ENCODE measurements at regions not wholly inside any gene's neighbourhood (a gene's known extent, or its start where the extent isn't known, plus 50 kb on each side); places are given as distances from the start of the nearest gene placed in this dataset.

GRCh38 chr2:217262911-217263310 is 403.0 kb upstream of the TNP1 start:
- TF ChIP-seq CTCF (IDR thresholded peaks at IDR 0.05), result no peak
- Mint-ChIP-seq H3K36me3 (ENCODE audit: low read depth) (peaks cover 19% of the 10 kb centered on the region), H3K27ac (no peak overlapping the region), H3K4me3 (no peak overlapping the region), H3K27me3 (ENCODE audit: insufficient read depth) (no peaks in the 10 kb centered on the region), H3K4me1 (ENCODE audit: low read depth) (peaks cover 12% of the 10 kb centered on the region; the same call in 1 of the 2 replicates), H3K9me3 (peaks cover 19% of the 10 kb centered on the region)
- DNase-seq, result no peak

- DNase-seq, result no peak
- H3K27me3 Mint-ChIP-seq (ENCODE audit: insufficient read depth), result no peaks in the 10 kb centered on the region
- no peak for TF ChIP-seq CTCF (IDR thresholded peaks at IDR 0.05)
- H3K36me3 Mint-ChIP-seq (ENCODE audit: low read depth), result peaks cover 8% of the 10 kb centered on the region
- H3K4me3 Mint-ChIP-seq, result no peak overlapping the region
- no peak overlapping the region for H3K27ac Mint-ChIP-seq
- peaks cover 8% of the 10 kb centered on the region for H3K9me3 Mint-ChIP-seq
- peaks cover 13% of the 10 kb centered on the region for H3K4me1 Mint-ChIP-seq (ENCODE audit: low read depth)
Observed at GRCh38 chr2:217261452-217261851, 401.6 kb upstream of the TNP1 start.

DNA sequence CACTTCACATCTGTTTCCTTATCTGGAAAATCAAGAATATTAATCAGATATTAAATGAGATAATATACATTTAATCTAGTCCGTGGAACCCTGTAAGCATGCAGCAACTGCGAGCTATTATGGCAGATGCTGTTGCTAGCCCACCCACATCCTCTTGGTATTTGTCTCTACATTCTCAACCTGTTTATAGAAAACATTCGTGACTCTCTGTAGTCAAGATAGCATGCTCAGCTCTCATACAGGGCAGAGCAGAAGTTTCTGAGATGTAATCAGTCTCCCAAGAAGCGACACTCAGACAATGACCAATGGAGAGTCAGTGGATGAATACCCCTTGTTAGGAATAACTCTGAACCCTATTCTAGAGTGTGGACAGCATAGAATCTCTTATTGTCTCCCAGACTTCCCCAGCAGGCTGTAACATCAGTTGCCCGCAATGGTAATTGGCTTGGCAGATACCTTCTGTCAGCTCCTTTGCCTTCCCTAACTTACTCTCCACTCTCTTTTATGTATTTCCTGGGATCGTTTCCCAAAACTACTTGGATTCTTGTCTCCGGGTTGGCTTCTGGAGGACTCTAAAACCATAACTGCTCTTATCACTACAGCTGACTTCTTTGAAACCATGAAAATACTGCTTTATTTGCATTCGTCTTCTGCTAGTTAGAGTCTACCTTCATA is 400.7 kb upstream of the TNP1 start:
- Mint-ChIP-seq H3K4me1 (ENCODE audit: low read depth) (peaks cover 18% of the 10 kb centered on the region), H3K9me3 (no peaks in the 10 kb centered on the region), H3K4me3 (no peak overlapping the region), H3K27me3 (ENCODE audit: insufficient read depth) (peaks cover 2% of the 10 kb centered on the region; the same call in 1 of the 2 replicates), H3K27ac (no peak overlapping the region), H3K36me3 (ENCODE audit: low read depth) (no peaks in the 10 kb centered on the region)
- TF ChIP-seq CTCF (IDR thresholded peaks at IDR 0.05), result no peak
- DNase-seq, result no peak

DNA sequence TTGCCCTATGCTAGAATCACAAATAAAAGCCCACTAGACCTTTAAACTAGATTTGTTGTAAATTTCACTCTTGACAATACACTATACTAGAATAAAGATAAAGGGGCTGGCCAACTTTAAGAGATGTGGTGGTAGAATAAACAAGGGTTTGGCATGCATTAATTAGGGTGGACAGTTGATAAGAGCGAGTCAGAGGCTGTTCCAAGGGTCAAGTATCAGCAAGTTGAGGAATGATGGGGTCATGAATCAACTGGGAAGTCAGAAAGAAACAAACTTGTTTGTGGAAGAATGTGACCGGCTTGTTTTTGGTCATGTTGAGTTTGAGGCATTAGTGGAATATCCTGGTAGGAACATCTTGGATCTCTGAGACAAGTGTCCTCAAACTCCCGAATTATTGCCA is 398.3 kb upstream of the TNP1 start:
- Mint-ChIP-seq H3K9me3 (no peaks in the 10 kb centered on the region), H3K27ac (no peak overlapping the region), H3K4me1 (ENCODE audit: low read depth) (peaks cover 18% of the 10 kb centered on the region), H3K4me3 (no peak overlapping the region), H3K27me3 (ENCODE audit: insufficient read depth) (peaks cover 5% of the 10 kb centered on the region; the same call in 1 of the 2 replicates), H3K36me3 (ENCODE audit: low read depth) (no peaks in the 10 kb centered on the region)
- TF ChIP-seq CTCF (IDR thresholded peaks at IDR 0.05), result no peak
- no peak for DNase-seq

DNA sequence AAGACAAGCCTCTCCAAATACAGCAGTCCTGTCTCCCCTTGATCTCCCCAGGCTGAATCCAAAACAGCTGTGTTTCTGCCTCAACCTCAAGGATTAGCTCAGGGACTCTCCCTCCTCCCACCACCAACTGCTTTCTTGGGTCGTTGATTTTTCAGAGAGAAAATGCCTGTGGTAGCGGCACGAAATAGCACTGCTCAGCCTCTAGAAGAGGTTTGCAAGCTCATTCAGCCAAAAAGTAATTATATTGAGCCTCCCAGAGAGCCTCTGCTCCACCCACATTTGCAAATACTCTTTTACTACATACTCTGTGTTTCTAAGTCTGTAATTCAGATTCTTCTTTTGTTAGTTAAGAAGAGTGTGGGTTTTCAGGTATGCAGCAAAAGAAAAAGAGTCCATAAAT is 396.4 kb upstream of the TNP1 start:
- Mint-ChIP-seq H3K27ac (no peak overlapping the region), H3K36me3 (ENCODE audit: low read depth) (no peaks in the 10 kb centered on the region; the same call in 1 of the 2 replicates), H3K4me1 (ENCODE audit: low read depth) (peaks cover 14% of the 10 kb centered on the region), H3K9me3 (no peaks in the 10 kb centered on the region), H3K27me3 (ENCODE audit: insufficient read depth) (peaks cover 5% of the 10 kb centered on the region; the same call in 1 of the 2 replicates), H3K4me3 (no peak overlapping the region)
- TF ChIP-seq CTCF (IDR thresholded peaks at IDR 0.05), result no peak
- DNase-seq, result no peak

Data from HFFc6 (cell line).